CD4-positive, alpha-beta T cell treated with Interleukin-6 at 100 ng/mL for 8 hours (primary cell): ENCODE measurements at regions not wholly inside any gene's neighbourhood (a gene's known extent, or its start where the extent isn't known, plus 50 kb on each side); places are given as distances from the start of the nearest gene placed in this dataset.

Experiments
- DNase-seq: peaks from one replicate; pipeline ENCODE4 v3.0.0-alpha.2; 2020; ENCODE audit warnings: mixed read lengths, low spot score

GRCh38 chr11:11756718-11757117, 85.1 kb upstream of the USP47 start:
- DNase-seq: no peak

DNA sequence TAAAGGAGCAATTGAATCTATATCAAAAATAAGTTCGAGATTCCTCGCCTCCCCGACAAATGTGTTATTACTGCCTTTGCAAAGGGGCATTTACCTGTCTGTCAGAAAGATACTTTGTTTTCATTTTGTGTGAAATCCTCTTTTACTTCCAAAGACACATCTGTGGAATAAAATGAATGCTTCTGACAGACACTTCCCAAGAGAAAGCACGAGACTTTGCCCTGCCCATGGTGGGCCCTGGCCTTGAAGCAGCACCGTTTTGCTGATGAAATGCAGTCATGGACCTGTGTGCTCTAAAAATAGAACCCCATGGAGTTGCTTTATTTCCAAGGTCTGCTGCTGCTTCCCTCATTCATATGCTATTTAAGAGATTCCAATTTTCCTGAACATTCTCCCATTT, 85.9 kb upstream of the USP47 start:
- no peak for DNase-seq

DNA sequence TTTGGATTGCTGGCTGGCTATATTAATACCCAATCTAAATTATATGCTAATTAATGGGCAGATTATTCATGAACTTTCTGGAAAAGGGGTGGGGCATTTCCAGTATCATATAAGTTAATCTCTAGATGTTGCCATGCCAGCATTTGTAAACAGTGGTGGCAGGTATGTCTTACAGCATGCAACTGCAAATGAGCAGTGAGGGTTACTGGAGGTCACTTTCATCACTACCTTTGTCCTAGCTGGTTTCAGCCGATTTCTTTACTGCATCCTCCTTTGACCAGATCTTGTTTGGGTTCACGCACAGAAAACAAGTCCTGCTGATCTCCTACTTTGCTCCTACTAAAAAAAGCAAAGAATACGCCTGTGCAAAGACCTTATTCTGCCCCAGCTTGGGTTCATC, 89.1 kb upstream of the USP47 start:
- no peak for DNase-seq

- DNase-seq: no peak
These were observed 91.5 kb upstream of the USP47 start for GRCh38 chr11:11750017-11750878.

GRCh38 chr11:11748706-11749365, 92.9 kb upstream of the USP47 start:
- DNase-seq: no peak

DNA sequence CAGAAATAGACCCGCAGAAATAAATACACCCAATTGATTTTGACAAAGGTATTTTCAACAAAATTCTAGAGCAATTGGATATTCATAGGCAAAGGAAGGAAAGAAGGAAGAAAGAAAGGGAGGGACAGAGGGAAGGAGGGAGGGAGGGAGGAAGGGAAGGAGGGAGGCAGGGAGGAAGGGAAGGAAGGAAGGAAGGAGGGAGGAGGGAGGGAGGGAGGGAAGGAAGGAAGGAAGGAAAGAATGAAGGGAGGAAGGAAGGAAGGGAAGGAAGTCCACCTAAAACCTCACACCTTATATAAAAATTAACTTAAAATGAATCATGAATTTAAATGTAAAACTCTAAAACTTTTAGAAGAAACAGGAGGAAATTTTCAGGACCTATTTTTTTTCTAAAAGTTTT, 94.2 kb upstream of the USP47 start:
- no peak for DNase-seq

GRCh38 chr11:11746449-11746848, 95.3 kb upstream of the USP47 start:
- DNase-seq: no peak

DNA sequence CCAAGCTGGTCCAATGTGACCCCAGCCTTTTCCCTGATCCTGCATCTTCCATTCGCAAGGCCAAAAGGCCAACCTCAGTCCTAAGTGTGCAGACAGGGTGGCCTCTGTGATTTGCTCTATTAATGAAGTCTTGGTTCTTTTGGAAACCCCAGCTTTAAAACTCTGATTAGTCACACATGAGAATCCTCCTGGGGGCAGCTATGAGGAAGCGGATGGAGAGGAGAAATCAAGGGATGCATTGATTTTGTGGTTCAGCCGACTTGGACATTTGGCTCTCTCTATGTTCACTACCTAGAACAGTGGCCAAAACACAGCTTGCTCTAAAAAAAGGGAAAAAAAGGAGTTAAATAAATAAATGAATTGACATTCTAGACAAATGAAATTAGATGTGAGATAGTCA, 98.6 kb upstream of the USP47 start:
- DNase-seq: no peak

DNA sequence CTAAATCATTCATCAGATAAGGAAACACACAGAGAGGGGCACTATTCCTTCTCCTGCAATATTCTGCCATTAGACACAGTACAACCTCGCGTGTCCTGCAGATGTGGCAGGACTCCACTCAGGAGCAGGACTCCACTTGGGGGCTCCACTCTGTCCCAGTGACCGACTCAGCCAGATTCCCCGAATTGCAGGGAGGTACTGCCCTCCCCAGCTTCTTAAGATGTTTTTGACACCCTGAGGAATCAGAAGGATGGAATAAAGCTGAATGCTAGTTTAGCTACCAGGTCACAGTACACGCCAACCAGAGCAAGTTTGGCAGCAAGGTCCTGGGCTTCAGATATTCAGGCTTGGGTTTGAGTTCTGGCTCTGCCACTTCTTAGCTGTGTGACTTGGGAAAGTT, 99.3 kb upstream of the USP47 start:
- DNase-seq: no peak

GRCh38 chr11:11740836-11741235, 100.9 kb upstream of the USP47 start:
- DNase-seq: no peak

DNA sequence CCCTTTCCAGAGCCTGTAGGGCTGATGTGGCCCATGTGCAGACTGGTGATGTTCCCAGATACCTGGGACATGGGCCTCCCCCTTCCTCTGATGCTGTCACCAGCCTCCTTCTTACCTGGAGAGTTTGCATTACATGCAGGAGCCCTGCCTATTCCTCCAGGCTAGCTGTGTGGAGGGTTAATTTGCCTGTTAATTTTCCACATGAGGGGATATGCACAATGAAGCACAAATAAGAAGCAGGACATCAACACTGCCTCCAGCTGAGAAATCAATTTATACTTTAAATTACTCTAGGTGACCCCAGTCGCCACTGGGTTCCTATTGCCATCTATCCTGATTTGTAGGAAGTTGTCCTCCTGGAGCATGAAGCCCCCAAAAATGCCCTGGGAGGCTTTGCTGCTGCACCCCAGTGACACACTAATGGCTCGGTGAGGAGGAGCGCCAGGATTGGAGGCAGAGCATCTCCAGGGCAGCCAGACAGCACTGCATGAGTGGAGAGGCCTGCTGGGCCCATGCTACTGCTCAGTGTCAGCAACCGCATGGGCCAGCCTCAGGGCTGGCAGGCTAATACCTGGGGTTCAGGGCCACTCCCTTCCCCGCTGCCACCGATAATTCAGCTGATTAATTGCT, 101.6 kb upstream of the USP47 start:
- no peak for DNase-seq

GRCh38 chr11:11738370-11738769, 103.4 kb upstream of the USP47 start:
- DNase-seq: no peak

- DNase-seq: no peak
These were observed 106.2 kb upstream of the USP47 start for GRCh38 chr11:11735586-11735985.

DNA sequence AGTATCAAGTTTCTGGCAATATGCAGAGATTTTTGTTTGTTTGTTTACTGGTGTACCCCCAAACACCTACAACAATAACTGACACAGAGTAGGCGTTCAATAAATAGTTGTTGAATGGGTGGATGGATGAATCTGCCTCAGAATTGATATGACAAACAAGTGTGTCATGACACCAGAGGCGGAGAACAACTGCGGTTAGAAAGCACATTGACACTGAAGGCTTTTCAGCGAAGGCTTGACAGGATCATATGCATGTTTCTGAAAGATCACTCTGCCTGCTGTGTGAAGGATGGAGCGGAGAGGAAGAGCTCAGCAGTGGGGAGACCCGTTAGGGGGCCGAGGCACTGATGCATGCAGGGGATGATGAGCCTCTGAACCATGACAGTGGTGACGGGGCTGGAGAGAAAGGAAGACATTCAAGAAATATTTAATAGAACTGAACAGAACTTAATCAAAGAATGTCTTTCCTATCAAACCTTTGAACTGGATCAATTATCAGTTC, 108.5 kb upstream of the USP47 start:
- DNase-seq: no peak

DNA sequence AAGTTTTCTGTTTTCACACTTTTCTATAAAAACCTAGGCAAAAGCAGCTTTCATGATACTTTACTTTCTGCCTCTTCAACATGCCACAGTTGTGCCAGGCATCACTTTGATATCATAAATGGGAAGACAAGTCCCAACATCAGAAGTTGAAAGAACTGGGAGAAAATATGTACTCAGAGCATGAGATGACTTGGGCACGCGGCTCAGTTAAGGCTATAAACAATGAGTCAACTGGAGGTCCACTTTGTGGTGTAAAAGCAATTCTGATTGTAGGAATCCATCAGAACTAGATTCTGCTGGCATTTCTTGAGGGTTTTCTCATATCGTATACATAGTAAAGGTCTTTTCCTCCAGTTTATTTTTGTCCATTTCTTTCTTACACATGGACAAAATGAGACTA, 109.7 kb upstream of the USP47 start:
- DNase-seq: no peak

- DNase-seq: no peak
These were observed 109.7 kb upstream of the GALNT18 start for GRCh38 chr11:11731311-11732083.

DNA sequence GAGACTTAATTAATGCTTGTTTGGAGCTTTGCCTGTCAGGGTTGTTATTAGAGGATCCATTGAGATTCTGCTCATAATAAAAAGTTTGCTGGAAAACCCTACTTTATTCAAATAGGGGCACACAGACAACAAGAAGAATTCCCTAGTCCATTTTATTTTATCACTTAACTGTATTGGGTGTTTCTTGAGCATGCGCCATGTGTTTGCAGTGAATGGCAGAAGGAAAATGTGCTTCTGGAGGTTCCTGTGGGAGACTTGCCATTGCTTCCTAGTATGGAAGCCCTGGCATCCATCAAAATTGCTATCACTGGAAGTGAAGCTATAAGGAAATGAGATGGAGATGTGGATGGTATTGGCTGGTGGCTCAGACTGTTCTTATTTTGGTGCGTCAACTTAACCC, 106.6 kb upstream of the GALNT18 start:
- DNase-seq: no peak

DNA sequence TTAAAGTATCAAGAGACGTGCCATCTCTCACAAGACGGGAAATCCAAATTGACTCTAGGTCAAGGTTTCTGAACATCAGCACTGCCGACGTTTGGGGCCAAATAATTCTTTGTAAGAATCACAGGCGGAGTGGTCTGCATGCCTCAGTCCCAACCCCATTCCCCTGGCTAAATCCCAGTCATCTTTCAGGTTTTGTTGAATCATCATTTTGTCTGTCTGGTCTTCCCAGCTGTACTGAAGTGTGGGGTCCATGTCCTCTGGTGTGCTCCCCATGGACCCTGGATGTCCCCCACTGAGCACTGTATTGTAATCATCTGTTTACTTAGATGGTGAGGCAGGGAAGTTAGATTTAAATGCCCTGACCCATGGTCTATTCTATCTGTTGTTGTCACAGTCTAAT, 103.6 kb upstream of the GALNT18 start:
- DNase-seq: no peak

GRCh38 chr11:11724994-11725393, 103.2 kb upstream of the GALNT18 start:
- DNase-seq: no peak

- DNase-seq: no peak
These were observed 101.1 kb upstream of the GALNT18 start for GRCh38 chr11:11722861-11723260.

DNA sequence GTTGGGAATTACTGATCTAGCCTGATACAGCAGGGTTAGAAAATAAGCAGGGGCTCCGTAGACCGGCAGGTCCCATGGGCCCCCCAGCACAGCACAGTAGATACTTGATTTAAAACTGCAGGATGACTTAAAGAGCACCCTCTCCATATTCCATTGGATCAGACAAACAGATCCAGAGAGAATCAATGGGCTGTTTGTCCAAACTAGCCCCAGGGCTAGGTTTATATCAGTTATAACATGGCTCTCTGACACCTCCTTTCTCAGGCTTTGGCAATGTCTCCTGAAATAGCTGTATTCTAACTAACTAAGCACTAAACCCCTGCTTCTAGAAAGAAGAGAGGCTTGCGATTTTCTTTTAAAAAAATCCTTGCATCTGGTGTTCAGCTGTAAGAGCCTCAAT, 100.4 kb upstream of the GALNT18 start:
- DNase-seq: no peak

GRCh38 chr11:11718511-11718910, 96.7 kb upstream of the GALNT18 start:
- no peak for DNase-seq
